ENCODE measurements at regions not wholly inside any gene's neighbourhood (a gene's known extent, or its start where the extent isn't known, plus 50 kb on each side); places are given as distances from the start of the nearest gene placed in this dataset.

DNA sequence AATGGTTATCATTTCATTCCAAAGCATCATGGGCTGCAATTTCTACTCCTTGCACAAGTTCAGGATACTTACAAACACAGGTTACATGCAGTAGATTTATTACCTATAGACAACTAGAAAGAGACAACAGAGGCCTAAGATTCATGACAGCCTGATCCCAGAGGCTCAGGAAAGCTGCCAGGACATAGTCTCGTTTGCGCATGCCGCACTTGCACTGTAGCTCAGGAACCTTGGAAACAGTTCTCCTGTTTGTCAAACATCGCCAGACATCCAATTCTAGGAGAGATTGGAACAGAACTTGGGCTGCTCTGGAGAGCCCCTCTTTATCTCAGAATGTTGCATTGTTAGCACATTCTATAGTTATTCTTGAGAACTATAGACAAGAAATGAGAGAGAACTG lies 216.2 kb upstream of the CDC14C start:
- TF ChIP-seq ZSCAN29 (IDR thresholded peaks at IDR 0.05) (no peak), NR2C1 (IDR thresholded peaks at IDR 0.05) (no peak), KDM1A (IDR thresholded peaks at IDR 0.05; ENCODE audit: borderline replicate concordance) (no peak), POLR2AphosphoS5 (IDR thresholded peaks at IDR 0.05; ENCODE audit: low read length) (no peak)
- TF ChIP-seq, protein P1, sequence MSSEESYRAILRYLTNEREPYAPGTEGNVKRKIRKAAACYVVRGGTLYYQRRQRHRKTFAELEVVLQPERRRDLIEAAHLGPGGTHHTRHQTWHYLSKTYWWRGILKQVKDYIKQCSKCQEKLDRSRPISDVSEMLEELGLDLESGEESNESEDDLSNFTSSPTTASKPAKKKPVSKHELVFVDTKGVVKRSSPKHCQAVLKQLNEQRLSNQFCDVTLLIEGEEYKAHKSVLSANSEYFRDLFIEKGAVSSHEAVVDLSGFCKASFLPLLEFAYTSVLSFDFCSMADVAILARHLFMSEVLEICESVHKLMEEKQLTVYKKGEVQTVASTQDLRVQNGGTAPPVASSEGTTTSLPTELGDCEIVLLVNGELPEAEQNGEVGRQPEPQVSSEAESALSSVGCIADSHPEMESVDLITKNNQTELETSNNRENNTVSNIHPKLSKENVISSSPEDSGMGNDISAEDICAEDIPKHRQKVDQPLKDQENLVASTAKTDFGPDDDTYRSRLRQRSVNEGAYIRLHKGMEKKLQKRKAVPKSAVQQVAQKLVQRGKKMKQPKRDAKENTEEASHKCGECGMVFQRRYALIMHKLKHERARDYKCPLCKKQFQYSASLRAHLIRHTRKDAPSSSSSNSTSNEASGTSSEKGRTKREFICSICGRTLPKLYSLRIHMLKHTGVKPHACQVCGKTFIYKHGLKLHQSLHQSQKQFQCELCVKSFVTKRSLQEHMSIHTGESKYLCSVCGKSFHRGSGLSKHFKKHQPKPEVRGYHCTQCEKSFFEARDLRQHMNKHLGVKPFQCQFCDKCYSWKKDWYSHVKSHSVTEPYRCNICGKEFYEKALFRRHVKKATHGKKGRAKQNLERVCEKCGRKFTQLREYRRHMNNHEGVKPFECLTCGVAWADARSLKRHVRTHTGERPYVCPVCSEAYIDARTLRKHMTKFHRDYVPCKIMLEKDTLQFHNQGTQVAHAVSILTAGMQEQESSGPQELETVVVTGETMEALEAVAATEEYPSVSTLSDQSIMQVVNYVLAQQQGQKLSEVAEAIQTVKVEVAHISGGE (CRISPR knock-in tag; IDR thresholded peaks at IDR 0.05), result no peak
- TF ChIP-seq, protein P2, sequence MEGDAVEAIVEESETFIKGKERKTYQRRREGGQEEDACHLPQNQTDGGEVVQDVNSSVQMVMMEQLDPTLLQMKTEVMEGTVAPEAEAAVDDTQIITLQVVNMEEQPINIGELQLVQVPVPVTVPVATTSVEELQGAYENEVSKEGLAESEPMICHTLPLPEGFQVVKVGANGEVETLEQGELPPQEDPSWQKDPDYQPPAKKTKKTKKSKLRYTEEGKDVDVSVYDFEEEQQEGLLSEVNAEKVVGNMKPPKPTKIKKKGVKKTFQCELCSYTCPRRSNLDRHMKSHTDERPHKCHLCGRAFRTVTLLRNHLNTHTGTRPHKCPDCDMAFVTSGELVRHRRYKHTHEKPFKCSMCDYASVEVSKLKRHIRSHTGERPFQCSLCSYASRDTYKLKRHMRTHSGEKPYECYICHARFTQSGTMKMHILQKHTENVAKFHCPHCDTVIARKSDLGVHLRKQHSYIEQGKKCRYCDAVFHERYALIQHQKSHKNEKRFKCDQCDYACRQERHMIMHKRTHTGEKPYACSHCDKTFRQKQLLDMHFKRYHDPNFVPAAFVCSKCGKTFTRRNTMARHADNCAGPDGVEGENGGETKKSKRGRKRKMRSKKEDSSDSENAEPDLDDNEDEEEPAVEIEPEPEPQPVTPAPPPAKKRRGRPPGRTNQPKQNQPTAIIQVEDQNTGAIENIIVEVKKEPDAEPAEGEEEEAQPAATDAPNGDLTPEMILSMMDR (IDR thresholded peaks at IDR 0.05 in 2 of 3, conservative IDR thresholded peaks at IDR 0.05 in 1 of 3; ENCODE audit: control insufficient read depth in 2 of 3, extremely low read depth in 1 of 3, insufficient read depth in 1 of 3, low read depth in 3 of 3, low read length in 3 of 3), result no peak
